Neural cell (in vitro differentiated cells): ENCODE measurements at regions not wholly inside any gene's neighbourhood (a gene's known extent, or its start where the extent isn't known, plus 50 kb on each side); places are given as distances from the start of the nearest gene placed in this dataset.
"Not testable (repeated sequence)": the region's sequence is repeated elsewhere in the genome, so short reads cannot be mapped to it uniquely, and the experiment has no call there.

Experiments
- EP300 ChIP-seq: fragments of 450-650 bp; conservative IDR thresholded peaks from 2 replicates; pipeline ENCODE4 v1.6.1; 2014; ENCODE audit warnings: antibody characterized with exemption, mild to moderate bottlenecking, moderate library complexity; ENCODE audit not compliant: poor library complexity, severe bottlenecking
- EZH2 ChIP-seq: fragments of 200-600, 300-800 bp; shearing (Covaris generic), sonication (generic); IDR thresholded peaks from 2 replicates; pipeline ENCODE4 v1.6.1; 2014; ENCODE audit warnings: antibody characterized with exemption, low read length, borderline replicate concordance, mild to moderate bottlenecking; ENCODE audit not compliant: insufficient read depth, poor library complexity, severe bottlenecking
- MXI1 ChIP-seq: fragments of 450-650 bp; conservative IDR thresholded peaks from 2 replicates; pipeline ENCODE4 v1.6.1; 2014; ENCODE audit warnings: antibody characterized with exemption, mild to moderate bottlenecking; ENCODE audit not compliant: poor library complexity, severe bottlenecking
- POLR2AphosphoS5 ChIP-seq: IDR thresholded peaks from 2 replicates; pipeline ENCODE4 v1.6.1; 2012
- RAD21 ChIP-seq: fragments of 450-650 bp; conservative IDR thresholded peaks from 2 replicates; pipeline ENCODE4 v1.6.1; 2014; ENCODE audit warnings: antibody characterized with exemption, mild to moderate bottlenecking, moderate library complexity
- SMC3 ChIP-seq: fragments of 450-650 bp; conservative IDR thresholded peaks from 2 replicates; pipeline ENCODE4 v1.6.1; 2014; ENCODE audit warnings: antibody characterized with exemption, mild to moderate bottlenecking, moderate library complexity; ENCODE audit not compliant: poor library complexity
- TF ChIP-seq, protein P1 (sequence below): fragments of 450-650 bp; IDR thresholded peaks from 2 replicates; pipeline ENCODE4 v1.5.1; 2014; ENCODE audit warnings: antibody characterized with exemption, mild to moderate bottlenecking, moderate library complexity; ENCODE audit not compliant: poor library complexity, severe bottlenecking
- TF ChIP-seq, protein P2 (sequence below): IDR thresholded peaks from 2 replicates; pipeline ENCODE4 v1.6.1; 2012; ENCODE audit warnings: borderline replicate concordance

DNA sequence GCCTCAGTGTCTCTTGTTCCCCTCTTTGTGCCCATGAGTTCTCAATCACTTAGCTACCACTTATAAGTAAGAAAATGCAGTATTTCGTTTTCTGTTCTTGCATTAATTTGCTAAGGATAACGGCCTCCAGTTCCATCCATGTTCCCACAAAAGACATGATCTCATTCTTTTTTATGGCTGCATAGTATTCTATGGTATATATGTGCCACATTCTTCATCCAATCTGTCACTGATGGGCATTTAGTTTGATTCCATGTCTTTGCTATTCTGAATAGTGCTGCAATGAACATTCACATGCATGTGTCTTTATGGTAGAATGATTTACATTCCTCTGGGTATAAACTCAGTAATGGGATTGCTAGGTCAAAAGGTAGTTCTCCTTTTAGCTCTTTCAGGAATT, 283.2 kb upstream of the HNRNPA3 start:
- TF ChIP-seq, protein P1, sequence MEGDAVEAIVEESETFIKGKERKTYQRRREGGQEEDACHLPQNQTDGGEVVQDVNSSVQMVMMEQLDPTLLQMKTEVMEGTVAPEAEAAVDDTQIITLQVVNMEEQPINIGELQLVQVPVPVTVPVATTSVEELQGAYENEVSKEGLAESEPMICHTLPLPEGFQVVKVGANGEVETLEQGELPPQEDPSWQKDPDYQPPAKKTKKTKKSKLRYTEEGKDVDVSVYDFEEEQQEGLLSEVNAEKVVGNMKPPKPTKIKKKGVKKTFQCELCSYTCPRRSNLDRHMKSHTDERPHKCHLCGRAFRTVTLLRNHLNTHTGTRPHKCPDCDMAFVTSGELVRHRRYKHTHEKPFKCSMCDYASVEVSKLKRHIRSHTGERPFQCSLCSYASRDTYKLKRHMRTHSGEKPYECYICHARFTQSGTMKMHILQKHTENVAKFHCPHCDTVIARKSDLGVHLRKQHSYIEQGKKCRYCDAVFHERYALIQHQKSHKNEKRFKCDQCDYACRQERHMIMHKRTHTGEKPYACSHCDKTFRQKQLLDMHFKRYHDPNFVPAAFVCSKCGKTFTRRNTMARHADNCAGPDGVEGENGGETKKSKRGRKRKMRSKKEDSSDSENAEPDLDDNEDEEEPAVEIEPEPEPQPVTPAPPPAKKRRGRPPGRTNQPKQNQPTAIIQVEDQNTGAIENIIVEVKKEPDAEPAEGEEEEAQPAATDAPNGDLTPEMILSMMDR: not testable (repeated sequence)
- not testable (repeated sequence) for TF ChIP-seq EZH2, POLR2AphosphoS5, EP300, SMC3, RAD21, MXI1
- TF ChIP-seq, protein P2, sequence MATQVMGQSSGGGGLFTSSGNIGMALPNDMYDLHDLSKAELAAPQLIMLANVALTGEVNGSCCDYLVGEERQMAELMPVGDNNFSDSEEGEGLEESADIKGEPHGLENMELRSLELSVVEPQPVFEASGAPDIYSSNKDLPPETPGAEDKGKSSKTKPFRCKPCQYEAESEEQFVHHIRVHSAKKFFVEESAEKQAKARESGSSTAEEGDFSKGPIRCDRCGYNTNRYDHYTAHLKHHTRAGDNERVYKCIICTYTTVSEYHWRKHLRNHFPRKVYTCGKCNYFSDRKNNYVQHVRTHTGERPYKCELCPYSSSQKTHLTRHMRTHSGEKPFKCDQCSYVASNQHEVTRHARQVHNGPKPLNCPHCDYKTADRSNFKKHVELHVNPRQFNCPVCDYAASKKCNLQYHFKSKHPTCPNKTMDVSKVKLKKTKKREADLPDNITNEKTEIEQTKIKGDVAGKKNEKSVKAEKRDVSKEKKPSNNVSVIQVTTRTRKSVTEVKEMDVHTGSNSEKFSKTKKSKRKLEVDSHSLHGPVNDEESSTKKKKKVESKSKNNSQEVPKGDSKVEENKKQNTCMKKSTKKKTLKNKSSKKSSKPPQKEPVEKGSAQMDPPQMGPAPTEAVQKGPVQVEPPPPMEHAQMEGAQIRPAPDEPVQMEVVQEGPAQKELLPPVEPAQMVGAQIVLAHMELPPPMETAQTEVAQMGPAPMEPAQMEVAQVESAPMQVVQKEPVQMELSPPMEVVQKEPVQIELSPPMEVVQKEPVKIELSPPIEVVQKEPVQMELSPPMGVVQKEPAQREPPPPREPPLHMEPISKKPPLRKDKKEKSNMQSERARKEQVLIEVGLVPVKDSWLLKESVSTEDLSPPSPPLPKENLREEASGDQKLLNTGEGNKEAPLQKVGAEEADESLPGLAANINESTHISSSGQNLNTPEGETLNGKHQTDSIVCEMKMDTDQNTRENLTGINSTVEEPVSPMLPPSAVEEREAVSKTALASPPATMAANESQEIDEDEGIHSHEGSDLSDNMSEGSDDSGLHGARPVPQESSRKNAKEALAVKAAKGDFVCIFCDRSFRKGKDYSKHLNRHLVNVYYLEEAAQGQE: not testable (repeated sequence)
